Heart right ventricle (tissue), 16 donors: ENCODE measurements at regions not wholly inside any gene's neighbourhood (a gene's known extent, or its start where the extent isn't known, plus 50 kb on each side); places are given as distances from the start of the nearest gene placed in this dataset.

Experiments
- ATAC-seq, 8 donors: fragments of 200-7000 bp; cut with Tn5 transposase; one replicate each; pipeline ENCODE4 v1.9.1; 2020; ENCODE audit warnings: mild to moderate bottlenecking in 8 of 8, moderate library complexity in 8 of 8, moderate number of reproducible peaks in 1 of 8
- DNase-seq, 2 donors: peaks; one replicate each; pipeline ENCODE4 v3.0.0-alpha.2; 2020
- H3K27ac ChIP-seq, 10 donors: fragments of 200-600 bp; sonication (generic) in 2 of 10; one replicate each; pipeline versions ENCODE4 v1.5.0 to v1.8.0; 2020 to 2022; ENCODE audit warnings: mild to moderate bottlenecking in 3 of 10
- H3K27me3 ChIP-seq, 7 donors: fragments of 200-600 bp; one replicate each; pipeline ENCODE4 v1.8.0; 2021 to 2022; ENCODE audit warnings: mild to moderate bottlenecking in 2 of 7
- H3K36me3 ChIP-seq, 9 donors: fragments of 200-600 bp; sonication (generic) in 1 of 9; one replicate each; pipeline versions ENCODE4 v1.5.0 to v1.8.0; 2020 to 2022; ENCODE audit warnings: mild to moderate bottlenecking in 2 of 9
- H3K4me1 ChIP-seq, 9 donors: fragments of 200-600 bp; sonication (generic) in 1 of 9; one replicate each; pipeline versions ENCODE4 v1.5.0 to v1.8.0; 2020 to 2022; ENCODE audit warnings: mild to moderate bottlenecking in 4 of 9
- H3K4me3 ChIP-seq, 10 donors: fragments of 200-600 bp; sonication (generic) in 2 of 10; one replicate each; pipeline versions ENCODE4 v1.5.0 to v1.8.0; 2020 to 2022; ENCODE audit warnings: mild to moderate bottlenecking in 7 of 10, moderate library complexity in 2 of 10
- H3K9me3 ChIP-seq, 11 donors: fragments of 200-600 bp in 10 of 11; sonication (generic) in 2 of 11; one replicate each; pipeline versions ENCODE4 v1.5.0 to v1.8.0; 2013 to 2022; ENCODE audit warnings: mild to moderate bottlenecking in 2 of 11, control low read depth in 1 of 11, moderate library complexity in 1 of 11
- WGBS, 2 donors: extraction: QIAGEN DNeasy Blood & Tissue Kit; methylation state at CpG; one replicate each; pipeline ENCODE4 v1.1.7; 2013; ENCODE audit warnings: inconsistent platforms in 1 of 2; 5-methylcytosine and 5-hydroxymethylcytosine counted together
- intact Hi-C, 10 donors: fragments of 100-400 bp; cut with DNase I; formaldehyde crosslinking; loops; one replicate each; pipeline versions ENCODE4 v1.11.1 to v1.14.2; 2022
- TF ChIP-seq, protein P1 (sequence below), 9 donors: fragments of 200-600 bp; sonication (generic) in 2 of 9; IDR thresholded peaks; one replicate each; pipeline versions ENCODE4 v1.5.0 to v1.8.0; 2021 to 2022; ENCODE audit warnings: antibody characterized with exemption in 9 of 9, mild to moderate bottlenecking in 5 of 9, moderate library complexity in 1 of 9
- donor health status: Arrhythmogenic right ventricular cardiomyopathy.
- donor health status: ischemic (EF 13 %, LVEDD 7.1; RV severe dilation, severe dysfunction).
- donor health status: healthy with polysubstance abuse.
- donor health status: DM: no; HTN: yes; CAD: no.
- donor health status: DM: no; HTN: no; CAD: no.
- donor health status: ischemic (EF 25% LVEDD 6.9; RV normal size, moderate dysfunction).
- donor health status: ischemic (EF 25% LVEDD 5.7; RV mildly dilated, moderate dysfunction).
- donor health status: healthy.
- donor health status: DM: yes; HTN: yes; CAD: no.
- donor health status: Ischemic cardiomyopathy.
- donor health status: ischemic (EF 35%, LVEDD 5.7; RV mildly dilated, moderate dysfunction).
- donor health status: nonischemic (EF 11% LVEDD 7.7; RV severe dilation, severe dysfunction).
- donor health status: DM: yes; HTN: yes; CAD: no.
- donor health status: PGD.
- donor health status: ischemic (EF 29% LVEDD 5.4; RV normal size, mild dysfunction).
- donor health status: nonischemic (EF 23%, LVEDD 6.1; RV moderate dilation, normal function).

DNA sequence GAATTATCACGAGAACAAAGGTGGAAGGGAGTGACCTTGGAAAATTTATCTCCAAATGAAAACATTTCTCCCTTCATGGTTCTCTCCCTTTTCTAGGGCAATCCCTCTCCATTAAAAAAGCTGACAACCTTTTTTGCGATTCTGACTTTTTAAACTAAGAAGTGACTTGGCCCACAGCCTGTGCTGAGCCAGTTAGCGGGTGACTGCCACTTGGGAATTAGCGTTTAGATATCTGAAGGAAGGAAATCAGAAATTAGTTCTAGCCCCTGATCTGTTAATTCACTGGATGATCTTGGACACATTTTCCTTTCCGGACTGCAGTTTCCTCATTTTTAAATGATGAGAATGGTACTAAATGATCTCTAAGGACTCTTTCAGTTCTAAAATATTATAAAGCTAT is 245.0 kb downstream of the FBXO8 start:
- Histone ChIP-seq H3K36me3 (no peaks in the 10 kb centered on the region), H3K9me3 (no peaks in the 10 kb centered on the region), H3K27ac (no peak overlapping the region), H3K4me1 (no peaks in the 10 kb centered on the region), H3K4me3 (no peak overlapping the region), H3K27me3 (no peaks in the 10 kb centered on the region)
- TF ChIP-seq, protein P1, sequence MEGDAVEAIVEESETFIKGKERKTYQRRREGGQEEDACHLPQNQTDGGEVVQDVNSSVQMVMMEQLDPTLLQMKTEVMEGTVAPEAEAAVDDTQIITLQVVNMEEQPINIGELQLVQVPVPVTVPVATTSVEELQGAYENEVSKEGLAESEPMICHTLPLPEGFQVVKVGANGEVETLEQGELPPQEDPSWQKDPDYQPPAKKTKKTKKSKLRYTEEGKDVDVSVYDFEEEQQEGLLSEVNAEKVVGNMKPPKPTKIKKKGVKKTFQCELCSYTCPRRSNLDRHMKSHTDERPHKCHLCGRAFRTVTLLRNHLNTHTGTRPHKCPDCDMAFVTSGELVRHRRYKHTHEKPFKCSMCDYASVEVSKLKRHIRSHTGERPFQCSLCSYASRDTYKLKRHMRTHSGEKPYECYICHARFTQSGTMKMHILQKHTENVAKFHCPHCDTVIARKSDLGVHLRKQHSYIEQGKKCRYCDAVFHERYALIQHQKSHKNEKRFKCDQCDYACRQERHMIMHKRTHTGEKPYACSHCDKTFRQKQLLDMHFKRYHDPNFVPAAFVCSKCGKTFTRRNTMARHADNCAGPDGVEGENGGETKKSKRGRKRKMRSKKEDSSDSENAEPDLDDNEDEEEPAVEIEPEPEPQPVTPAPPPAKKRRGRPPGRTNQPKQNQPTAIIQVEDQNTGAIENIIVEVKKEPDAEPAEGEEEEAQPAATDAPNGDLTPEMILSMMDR (IDR thresholded peaks at IDR 0.05), result no peak
- ATAC-seq (no peak), DNase-seq (no peak)
- WGBS, 2 donors, result 44 to 53% methylated on average over 5 of the region's 5 CpGs
- intact Hi-C loops, result no loop called here

DNA sequence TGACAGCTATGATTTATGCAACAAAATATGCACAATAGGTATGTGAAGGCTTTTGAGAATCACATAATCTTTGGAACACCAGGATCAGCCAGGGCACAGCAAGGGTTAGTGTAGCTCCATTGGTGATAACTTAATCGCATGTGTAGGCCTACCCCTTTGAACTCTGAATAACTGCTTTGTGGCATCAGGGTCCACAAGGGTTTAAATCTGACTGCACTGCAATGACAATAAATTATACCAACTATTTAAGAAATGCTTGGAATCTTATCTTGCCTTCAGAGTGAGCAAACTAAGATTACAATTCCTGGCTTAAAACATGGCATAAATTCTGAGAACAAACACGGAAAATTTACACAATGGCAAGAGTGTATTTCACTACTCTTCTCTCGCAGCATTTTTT is 245.8 kb downstream of the FBXO8 start:
- TF ChIP-seq, protein P1 (IDR thresholded peaks at IDR 0.05), result no peak
- no peaks in the 10 kb centered on the region for H3K27me3 ChIP-seq
- ATAC-seq, result no peak
- no peak overlapping the region for H3K27ac ChIP-seq
- no peaks in the 10 kb centered on the region for H3K4me1 ChIP-seq
- intact Hi-C loops, result no loop called here
- DNase-seq, result no peak
- 68 to 73% methylated on average over 3 of the region's 3 CpGs for WGBS, 2 donors
- H3K36me3 ChIP-seq, result no peaks in the 10 kb centered on the region
- no peaks in the 10 kb centered on the region for H3K9me3 ChIP-seq
- H3K4me3 ChIP-seq, result no peak overlapping the region

DNA sequence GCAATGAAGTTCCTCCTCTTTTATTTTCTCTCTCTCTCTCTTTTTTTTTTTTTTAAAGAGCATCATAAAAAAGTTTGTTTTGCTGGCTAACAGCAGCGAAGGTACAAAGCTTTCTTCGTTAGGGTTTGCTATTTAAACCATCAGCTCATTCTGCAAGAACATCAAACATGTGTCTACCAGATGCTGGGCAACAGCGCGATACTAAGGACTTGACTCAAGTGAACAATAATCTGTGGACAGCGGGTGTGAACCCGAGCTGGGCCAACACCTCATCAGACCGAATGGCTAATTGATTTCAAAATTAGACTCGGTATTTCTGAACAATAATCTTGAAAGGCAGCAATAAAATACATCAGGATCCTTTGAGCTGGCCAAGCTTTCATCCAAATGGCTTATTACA is 246.4 kb downstream of the FBXO8 start:
- no peaks in the 10 kb centered on the region for H3K36me3 ChIP-seq

DNA sequence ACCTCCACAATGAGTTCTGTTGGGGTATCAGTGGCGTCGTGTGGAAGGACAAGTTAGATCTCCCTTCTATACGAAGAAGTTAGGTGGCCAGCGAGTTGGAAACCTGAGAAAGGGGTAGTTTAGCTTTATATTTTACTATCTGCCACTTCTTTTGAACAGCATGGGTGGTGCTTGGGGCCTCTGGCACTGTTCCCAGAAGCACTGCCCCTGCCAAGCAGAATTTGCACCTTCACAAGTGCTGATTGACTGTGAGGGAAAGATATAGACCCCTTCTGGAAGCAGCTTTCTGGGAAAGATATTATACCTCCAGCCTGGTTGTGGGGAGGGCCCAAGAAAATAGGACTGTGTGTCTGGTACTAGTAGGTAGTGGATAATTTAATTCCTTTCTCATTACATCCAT is 246.9 kb downstream of the FBXO8 start:
- TF ChIP-seq, protein P1 (IDR thresholded peaks at IDR 0.05), result no peak
- Histone ChIP-seq H3K4me3 (no peak overlapping the region), H3K4me1 (no peaks in the 10 kb centered on the region), H3K9me3 (no peaks in the 10 kb centered on the region), H3K27me3 (no peaks in the 10 kb centered on the region), H3K36me3 (no peaks in the 10 kb centered on the region), H3K27ac (no peak overlapping the region)
- intact Hi-C loops, result no loop called here
- DNase-seq (peak in 1 of 2 donors; percentile 9), ATAC-seq (no peak)
- WGBS, 2 donors, result 59 to 65% methylated on average over 4 of the region's 4 CpGs

More for the DNA sequence above, 246.4 kb downstream of the FBXO8 start:
- no peak for DNase-seq
- TF ChIP-seq, protein P1 (IDR thresholded peaks at IDR 0.05), result no peak
- ATAC-seq, result no peak
- H3K9me3 ChIP-seq, result no peaks in the 10 kb centered on the region
- H3K27me3 ChIP-seq, result no peaks in the 10 kb centered on the region
- no peak overlapping the region for H3K27ac ChIP-seq
- H3K4me3 ChIP-seq, result no peak overlapping the region
- no peaks in the 10 kb centered on the region for H3K4me1 ChIP-seq
- 91% methylated on average over 8 of the region's 8 CpGs for WGBS, 2 donors
- intact Hi-C loops, result no loop called here

DNA sequence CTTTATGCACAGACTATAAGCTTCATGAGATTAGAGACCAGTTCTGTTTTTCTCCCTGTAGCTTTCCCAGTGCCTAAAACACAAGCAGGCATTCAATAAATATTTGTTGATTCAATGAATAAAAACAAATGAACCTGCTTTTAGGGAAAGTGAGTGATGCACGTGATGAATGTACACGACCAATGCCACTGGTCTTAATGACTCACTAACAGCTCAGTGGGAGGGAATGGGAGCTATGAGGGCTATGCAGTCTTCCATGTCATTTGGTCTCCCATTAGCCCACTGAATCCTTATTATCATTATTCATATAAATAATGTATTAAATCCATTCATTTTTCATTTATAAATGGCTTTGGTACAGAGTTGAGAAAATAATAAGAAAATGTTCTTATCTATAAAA is 247.4 kb downstream of the FBXO8 start:
- intact Hi-C loops, result no loop called here
- no peaks in the 10 kb centered on the region for H3K27me3 ChIP-seq
- no peaks in the 10 kb centered on the region for H3K4me1 ChIP-seq
- H3K4me3 ChIP-seq, result no peak overlapping the region
- H3K9me3 ChIP-seq, result no peaks in the 10 kb centered on the region
- H3K27ac ChIP-seq, result no peak overlapping the region
- DNase-seq, result no peak
- TF ChIP-seq, protein P1 (IDR thresholded peaks at IDR 0.05), result no peak
- H3K36me3 ChIP-seq, result no peaks in the 10 kb centered on the region
- no peak for ATAC-seq
- 45 to 62% methylated on average over 2 of the region's 2 CpGs for WGBS, 2 donors
